ENCODE measurements at regions not wholly inside any gene's neighbourhood (a gene's known extent, or its start where the extent isn't known, plus 50 kb on each side); places are given as distances from the start of the nearest gene placed in this dataset.

- no peak for TF ChIP-seq POLR2A (IDR thresholded peaks at IDR 0.05; ENCODE audit: low read depth, low read length)
- no peak for TF ChIP-seq CTCF (conservative IDR thresholded peaks at IDR 0.05; ENCODE audit: low read depth, low read length)
- no peak for TF ChIP-seq FOS (IDR thresholded peaks at IDR 0.05; ENCODE audit: low read depth, low read length)
- no peak for TF ChIP-seq RFX5 (IDR thresholded peaks at IDR 0.05; ENCODE audit: low read depth, low read length)
- no peak for TF ChIP-seq MAFK (IDR thresholded peaks at IDR 0.05; ENCODE audit: low read depth, low read length)
- TF ChIP-seq MXI1 (IDR thresholded peaks at IDR 0.05; ENCODE audit: borderline replicate concordance, low read depth, low read length) = no peak
- TF ChIP-seq NFE2L2 (IDR thresholded peaks at IDR 0.05; ENCODE audit: low read depth, low read length) = no peak
Observed at GRCh38 chr14:71684323-71684722, 247.9 kb upstream of the RGS6 start.
